Upper lobe of left lung (tissue), 4 donors: ENCODE measurements at regions not wholly inside any gene's neighbourhood (a gene's known extent, or its start where the extent isn't known, plus 50 kb on each side); places are given as distances from the start of the nearest gene placed in this dataset.

Experiments
- CTCF ChIP-seq, 6 experiments: fragments of 450-650 bp in 4 of 6; fragments of 200-600 bp in 2 of 6; sonication (generic) in 2 of 6; IDR thresholded peaks; one replicate each; pipeline ENCODE4 v1.5.1; 2016 to 2019; ENCODE audit warnings: antibody characterized with exemption in 6 of 6
- EP300 ChIP-seq, 4 donors: sonication (generic); formaldehyde crosslinking; IDR thresholded peaks; one replicate each; pipeline ENCODE4 v1.5.1; 2017; ENCODE audit warnings: antibody characterized with exemption in 4 of 4, control low read depth in 2 of 4
- POLR2A ChIP-seq, 4 donors: fragments of 450-650 bp; IDR thresholded peaks; one replicate each; pipeline ENCODE4 v1.5.1; 2016 to 2017; ENCODE audit warnings: antibody characterized with exemption in 4 of 4, mild to moderate bottlenecking in 2 of 4
- POLR2AphosphoS5 ChIP-seq, 2 donors: sonication (generic); formaldehyde crosslinking; IDR thresholded peaks; one replicate each; pipeline ENCODE4 v1.5.1; 2017; ENCODE audit warnings: antibody characterized with exemption in 2 of 2

GRCh38 chr2:16390561-16390960 lies 275.1 kb downstream of the CYRIA start:
- TF ChIP-seq POLR2A (IDR thresholded peaks at IDR 0.05) (no peak), CTCF (IDR thresholded peaks at IDR 0.05) (no peak), EP300 (IDR thresholded peaks at IDR 0.05) (no peak), POLR2AphosphoS5 (IDR thresholded peaks at IDR 0.05) (no peak)
